ENCODE measurements at regions not wholly inside any gene's neighbourhood (a gene's known extent, or its start where the extent isn't known, plus 50 kb on each side); places are given as distances from the start of the nearest gene placed in this dataset.

- TF ChIP-seq EZH2 (IDR thresholded peaks at IDR 0.05; ENCODE audit: borderline replicate concordance, low read length) (no peak), CTCF (conservative IDR thresholded peaks at IDR 0.05 in 1 of 2, IDR thresholded peaks at IDR 0.05 in 1 of 2; ENCODE audit: extremely low read depth in 1 of 2, insufficient read depth in 1 of 2, low read depth in 1 of 2, low read length in 2 of 2) (no peak)
Measured at GRCh38 chr4:55270481-55270880, 75.6 kb upstream of the SRD5A3 start.

All from mammary epithelial cell (primary cell).